Loucy (cell line): ENCODE measurements at regions not wholly inside any gene's neighbourhood (a gene's known extent, or its start where the extent isn't known, plus 50 kb on each side); places are given as distances from the start of the nearest gene placed in this dataset.
"Not testable (repeated sequence)": the region's sequence is repeated elsewhere in the genome, so short reads cannot be mapped to it uniquely, and the experiment has no call there.

Source experiments
- H2AFZ ChIP-seq: fragments of 200-600 bp; sonication (generic); 2 replicates; pipeline ENCODE4 v1.6.0; 2016; ENCODE audit warnings: antibody characterized with exemption, mild to moderate bottlenecking, low read length, moderate library complexity
- H3F3A ChIP-seq: fragments of 200-600 bp; 2 replicates; pipeline ENCODE4 v1.6.0; 2016; ENCODE audit warnings: antibody characterized with exemption, low read depth, mild to moderate bottlenecking
- H3K27me3 ChIP-seq: fragments of 200-600 bp; sonication (generic); 2 replicates; pipeline ENCODE4 v1.6.1; 2014; ENCODE audit warnings: low read length, mild to moderate bottlenecking; ENCODE audit not compliant: insufficient read depth, poor library complexity, severe bottlenecking
- H3K36me3 ChIP-seq: fragments of 200-600 bp; sonication (generic); 2 replicates; pipeline ENCODE4 v1.6.1; 2016; ENCODE audit warnings: low read length; ENCODE audit not compliant: insufficient read depth
- H3K4me1 ChIP-seq: fragments of 200-600 bp; sonication (generic); 2 replicates; pipeline ENCODE4 v1.5.1; 2014; ENCODE audit warnings: low read length, mild to moderate bottlenecking; ENCODE audit not compliant: insufficient read depth, poor library complexity, severe bottlenecking
- H3K4me2 ChIP-seq: fragments of 200-600 bp; sonication (generic); 2 replicates; pipeline ENCODE4 v1.6.0; 2014; ENCODE audit warnings: antibody characterized with exemption, low read length, low read depth, mild to moderate bottlenecking; ENCODE audit not compliant: poor library complexity, severe bottlenecking
- H3K4me3 ChIP-seq: fragments of 200-600 bp; sonication (generic); 2 replicates; pipeline ENCODE4 v1.5.1; 2014; ENCODE audit warnings: low read length, mild to moderate bottlenecking, mixed read lengths; ENCODE audit not compliant: poor library complexity, severe bottlenecking
- H3K79me2 ChIP-seq: fragments of 200-600 bp; sonication (generic); 2 replicates; pipeline ENCODE4 v1.6.1; 2014; ENCODE audit warnings: low read length; ENCODE audit not compliant: insufficient read depth
- H3K9ac ChIP-seq: fragments of 200-600 bp; sonication (generic); 2 replicates; pipeline ENCODE4 v1.6.0; 2014; ENCODE audit warnings: mild to moderate bottlenecking, low read depth, low read length, moderate library complexity; ENCODE audit not compliant: poor library complexity, severe bottlenecking
- H3K9me2 ChIP-seq: fragments of 200-600 bp; sonication (generic); replicated peaks from 2 replicates; pipeline ENCODE4 v1.6.1; 2016; ENCODE audit warnings: low read depth, low read length, mixed read lengths
- H3K9me3 ChIP-seq: fragments of 200-600 bp; sonication (generic); 2 replicates; pipeline ENCODE4 v1.6.1; 2014; ENCODE audit warnings: mild to moderate bottlenecking, antibody characterized with exemption, low read length, low read depth; ENCODE audit not compliant: insufficient read depth
- H4K20me1 ChIP-seq: fragments of 200-600 bp; sonication (generic); 2 replicates; pipeline ENCODE4 v1.6.0; 2014; ENCODE audit warnings: antibody characterized with exemption, low read length, mild to moderate bottlenecking; ENCODE audit not compliant: insufficient read depth, poor library complexity, severe bottlenecking
- EZH2phosphoT487 ChIP-seq: fragments of 200-600 bp; IDR thresholded peaks from 2 replicates; pipeline ENCODE4 v1.6.1; 2018; ENCODE audit warnings: antibody characterized with exemption, mild to moderate bottlenecking, moderate library complexity, borderline replicate concordance
- TF ChIP-seq, protein P1 (sequence below): fragments of 200-600 bp; sonication (generic); conservative IDR thresholded peaks from 2 replicates; pipeline ENCODE4 v1.5.1; 2014; ENCODE audit warnings: mild to moderate bottlenecking, antibody characterized with exemption, low read length

- Histone ChIP-seq H3K36me3 (no peaks in the 10 kb centered on the region), H3K9me3 (no peaks in the 10 kb centered on the region), H3K4me3 (no peak overlapping the region), H3K4me2 (no peak overlapping the region), H2AFZ (no peak overlapping the region), H4K20me1 (no peaks in the 10 kb centered on the region), H3K79me2 (no peaks in the 10 kb centered on the region), H3K9me2 (no peaks in the 10 kb centered on the region), H3K27me3 (no peaks in the 10 kb centered on the region), H3F3A (no peaks in the 10 kb centered on the region), H3K4me1 (no peaks in the 10 kb centered on the region), H3K9ac (no peak overlapping the region)
- TF ChIP-seq EZH2phosphoT487 = no peak
- TF ChIP-seq, protein P1, sequence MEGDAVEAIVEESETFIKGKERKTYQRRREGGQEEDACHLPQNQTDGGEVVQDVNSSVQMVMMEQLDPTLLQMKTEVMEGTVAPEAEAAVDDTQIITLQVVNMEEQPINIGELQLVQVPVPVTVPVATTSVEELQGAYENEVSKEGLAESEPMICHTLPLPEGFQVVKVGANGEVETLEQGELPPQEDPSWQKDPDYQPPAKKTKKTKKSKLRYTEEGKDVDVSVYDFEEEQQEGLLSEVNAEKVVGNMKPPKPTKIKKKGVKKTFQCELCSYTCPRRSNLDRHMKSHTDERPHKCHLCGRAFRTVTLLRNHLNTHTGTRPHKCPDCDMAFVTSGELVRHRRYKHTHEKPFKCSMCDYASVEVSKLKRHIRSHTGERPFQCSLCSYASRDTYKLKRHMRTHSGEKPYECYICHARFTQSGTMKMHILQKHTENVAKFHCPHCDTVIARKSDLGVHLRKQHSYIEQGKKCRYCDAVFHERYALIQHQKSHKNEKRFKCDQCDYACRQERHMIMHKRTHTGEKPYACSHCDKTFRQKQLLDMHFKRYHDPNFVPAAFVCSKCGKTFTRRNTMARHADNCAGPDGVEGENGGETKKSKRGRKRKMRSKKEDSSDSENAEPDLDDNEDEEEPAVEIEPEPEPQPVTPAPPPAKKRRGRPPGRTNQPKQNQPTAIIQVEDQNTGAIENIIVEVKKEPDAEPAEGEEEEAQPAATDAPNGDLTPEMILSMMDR = no peak
Observed at GRCh38 chr18:34514238-34514637, 195.9 kb upstream of the DTNA start.

DNA sequence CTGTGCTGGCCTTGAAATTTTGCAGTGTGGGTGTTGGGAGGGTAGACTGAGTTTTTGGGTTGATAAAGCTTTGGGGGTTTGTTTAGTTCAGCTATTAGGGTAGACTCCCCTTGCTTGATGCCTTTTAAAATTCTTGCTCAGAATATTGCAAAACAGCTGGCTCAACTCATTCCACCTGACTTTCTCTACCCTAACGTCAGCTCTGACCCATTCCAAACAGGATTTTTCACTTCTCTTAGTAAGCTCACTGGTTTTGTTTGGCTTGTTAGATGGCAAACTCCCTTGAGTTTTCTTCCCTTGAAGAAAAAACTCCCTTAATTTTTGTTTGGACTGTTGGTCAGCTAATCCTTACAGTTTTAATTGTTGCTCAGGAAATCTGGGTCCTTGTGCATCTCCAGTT, 195.1 kb upstream of the DTNA start:
- no peaks in the 10 kb centered on the region for H4K20me1 ChIP-seq
- no peaks in the 10 kb centered on the region for H3K79me2 ChIP-seq
- H3K9me3 ChIP-seq = no peaks in the 10 kb centered on the region
- H3K4me3 ChIP-seq = no peak overlapping the region
- no peak for TF ChIP-seq EZH2phosphoT487
- TF ChIP-seq, protein P1 = no peak
- no peak overlapping the region for H3K9ac ChIP-seq
- H3K4me2 ChIP-seq = no peak overlapping the region
- no peaks in the 10 kb centered on the region for H3K4me1 ChIP-seq
- no peak overlapping the region for H2AFZ ChIP-seq
- H3F3A ChIP-seq = no peaks in the 10 kb centered on the region
- H3K27me3 ChIP-seq = no peaks in the 10 kb centered on the region
- H3K36me3 ChIP-seq = no peaks in the 10 kb centered on the region
- no peaks in the 10 kb centered on the region for H3K9me2 ChIP-seq

DNA sequence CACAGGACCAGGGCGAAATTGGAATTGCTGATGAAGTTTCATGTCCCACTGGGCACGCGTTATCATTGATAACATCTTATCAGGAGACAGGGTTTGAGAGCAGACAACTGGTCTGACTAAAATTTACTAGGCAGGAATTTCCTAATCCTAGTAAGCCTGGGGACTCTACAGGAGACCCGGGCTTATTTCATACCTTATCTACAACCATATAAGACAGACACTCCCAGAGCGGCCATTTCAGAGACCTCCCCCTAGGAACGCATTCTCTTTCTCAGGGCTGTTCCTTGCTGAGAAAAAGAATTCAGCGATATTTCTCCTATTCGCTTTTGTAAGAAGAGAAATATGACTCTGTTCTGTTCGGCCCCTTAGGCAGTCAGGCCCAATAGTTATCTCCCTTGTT, 193.7 kb upstream of the DTNA start:
- H3K4me3 ChIP-seq, H3K9ac ChIP-seq, H4K20me1 ChIP-seq, H3K4me1 ChIP-seq, H2AFZ ChIP-seq, H3K36me3 ChIP-seq, H3K4me2 ChIP-seq, H3F3A ChIP-seq, H3K79me2 ChIP-seq, H3K9me3 ChIP-seq, H3K9me2 ChIP-seq, H3K27me3 ChIP-seq: not testable (repeated sequence)

- H3K4me1 ChIP-seq, H3K4me3 ChIP-seq, H3K9ac ChIP-seq, H3F3A ChIP-seq, H3K9me3 ChIP-seq, H4K20me1 ChIP-seq, H3K36me3 ChIP-seq, H3K79me2 ChIP-seq, H2AFZ ChIP-seq, H3K4me2 ChIP-seq, H3K27me3 ChIP-seq, H3K9me2 ChIP-seq: not testable (repeated sequence)
Observed at GRCh38 chr18:34516996-34517395, 193.1 kb upstream of the DTNA start.
